ENCODE measurements at regions not wholly inside any gene's neighbourhood (a gene's known extent, or its start where the extent isn't known, plus 50 kb on each side); places are given as distances from the start of the nearest gene placed in this dataset.

- H3K27ac Mint-ChIP-seq (ENCODE audit: low read depth, unreplicated experiment): peak overlapping the region; percentile 32
- TF ChIP-seq CTCF (IDR thresholded peaks at IDR 0.05; ENCODE audit: unreplicated experiment): no peak
- ChIA-PET CTCF (interaction anchor here (0.8 to 1.6 kb wide), 3 partner anchors 25 to 76 kb away, joined by 3 to 10 read pairs (median 5); no protein-coding TSS in a partner anchor), POLR2A (interaction anchor here (1.7 to 1.9 kb wide), 2 partner anchors 11 to 290 kb away, joined by 5 to 6 read pairs; partner anchors contain the start of gene RAP2A)
- no peak for DNase-seq (ENCODE audit: unreplicated experiment)
- intact Hi-C loops (cut with micrococcal nuclease): no loop called here
- H3K27me3 Mint-ChIP-seq (ENCODE audit: insufficient read depth, unreplicated experiment): no peaks in the 10 kb centered on the region
- H3K4me1 Mint-ChIP-seq (ENCODE audit: insufficient read depth, unreplicated experiment): peaks cover 62% of the 10 kb centered on the region
- H3K4me3 Mint-ChIP-seq (ENCODE audit: unreplicated experiment): no peak overlapping the region
- H3K36me3 Mint-ChIP-seq (ENCODE audit: insufficient read depth, unreplicated experiment): no peaks in the 10 kb centered on the region
- no TSS peak for BruUV-seq (replicated peaks)
- H3K9me3 Mint-ChIP-seq (ENCODE audit: unreplicated experiment): no peaks in the 10 kb centered on the region
These were observed 229.8 kb upstream of the IPO5 start for GRCh38 chr13:97723655-97724054.

- Mint-ChIP-seq H3K27ac (ENCODE audit: low read depth, unreplicated experiment) (peak overlapping the region; percentile 32), H3K9me3 (ENCODE audit: unreplicated experiment) (no peaks in the 10 kb centered on the region), H3K36me3 (ENCODE audit: insufficient read depth, unreplicated experiment) (no peaks in the 10 kb centered on the region), H3K4me3 (ENCODE audit: unreplicated experiment) (no peak overlapping the region), H3K4me1 (ENCODE audit: insufficient read depth, unreplicated experiment) (peaks cover 62% of the 10 kb centered on the region), H3K27me3 (ENCODE audit: insufficient read depth, unreplicated experiment) (no peaks in the 10 kb centered on the region)
- CTCF ChIA-PET: interaction anchor here (1.2 to 1.6 kb wide), 2 partner anchors 24 to 75 kb away, joined by 5 to 10 read pairs; no protein-coding TSS in a partner anchor
- peak; percentile 41 for DNase-seq (ENCODE audit: unreplicated experiment)
- TF ChIP-seq CTCF (IDR thresholded peaks at IDR 0.05; ENCODE audit: unreplicated experiment): no peak
- POLR2A ChIA-PET: interaction anchor here (0.6 to 2.0 kb wide), 3 partner anchors 11 to 291 kb away, joined by 3 to 6 read pairs (median 6); partner anchors contain the start of gene RAP2A
- intact Hi-C loops (cut with micrococcal nuclease): no loop called here
- BruUV-seq (replicated peaks): no TSS peak
These were observed 229.0 kb upstream of the IPO5 start for GRCh38 chr13:97724450-97724849.

GRCh38 chr13:97726664-97727280 is 226.7 kb upstream of the IPO5 start:
- peaks cover 52% of the 10 kb centered on the region for H3K4me1 Mint-ChIP-seq (ENCODE audit: insufficient read depth, unreplicated experiment)
- ChIA-PET POLR2A (interaction anchor here (0.5 to 1.4 kb wide), 6 partner anchors 8 to 293 kb away, joined by 3 to 8 read pairs (median 3); partner anchors contain the start of gene RAP2A), CTCF (interaction anchor here (0.5 to 1.5 kb wide), 3 partner anchors 22 to 134 kb away, joined by 3 read pairs; no protein-coding TSS in a partner anchor)
- DNase-seq (ENCODE audit: unreplicated experiment): peak; percentile 96
- H3K4me3 Mint-ChIP-seq (ENCODE audit: unreplicated experiment): no peak overlapping the region
- no TSS peak for BruUV-seq (replicated peaks)
- H3K27me3 Mint-ChIP-seq (ENCODE audit: insufficient read depth, unreplicated experiment): no peaks in the 10 kb centered on the region
- H3K36me3 Mint-ChIP-seq (ENCODE audit: insufficient read depth, unreplicated experiment): no peaks in the 10 kb centered on the region
- TF ChIP-seq CTCF (IDR thresholded peaks at IDR 0.05; ENCODE audit: unreplicated experiment): no peak
- intact Hi-C loops (cut with micrococcal nuclease): no loop called here
- peak overlapping the region; percentile 70 for H3K27ac Mint-ChIP-seq (ENCODE audit: low read depth, unreplicated experiment)
- H3K9me3 Mint-ChIP-seq (ENCODE audit: unreplicated experiment): peaks cover 7% of the 10 kb centered on the region

- DNase-seq (ENCODE audit: unreplicated experiment): no peak
- no peaks in the 10 kb centered on the region for H3K36me3 Mint-ChIP-seq (ENCODE audit: insufficient read depth, unreplicated experiment)
- ChIA-PET POLR2A (no interaction called here), CTCF (interaction anchor here (0.6 kb wide), 1 partner anchor 710 kb away, joined by 3 read pairs; no protein-coding TSS in a partner anchor)
- peaks cover 8% of the 10 kb centered on the region for H3K9me3 Mint-ChIP-seq (ENCODE audit: unreplicated experiment)
- H3K27me3 Mint-ChIP-seq (ENCODE audit: insufficient read depth, unreplicated experiment): no peaks in the 10 kb centered on the region
- peak overlapping the region; percentile 70 for H3K27ac Mint-ChIP-seq (ENCODE audit: low read depth, unreplicated experiment)
- no TSS peak for BruUV-seq (replicated peaks)
- intact Hi-C loops (cut with micrococcal nuclease): no loop called here
- H3K4me3 Mint-ChIP-seq (ENCODE audit: unreplicated experiment): no peak overlapping the region
- no peak for TF ChIP-seq CTCF (IDR thresholded peaks at IDR 0.05; ENCODE audit: unreplicated experiment)
- peaks cover 45% of the 10 kb centered on the region for H3K4me1 Mint-ChIP-seq (ENCODE audit: insufficient read depth, unreplicated experiment)
These were observed 225.5 kb upstream of the IPO5 start for GRCh38 chr13:97727991-97728390.
